ENCODE measurements at regions not wholly inside any gene's neighbourhood (a gene's known extent, or its start where the extent isn't known, plus 50 kb on each side); places are given as distances from the start of the nearest gene placed in this dataset.

DNA sequence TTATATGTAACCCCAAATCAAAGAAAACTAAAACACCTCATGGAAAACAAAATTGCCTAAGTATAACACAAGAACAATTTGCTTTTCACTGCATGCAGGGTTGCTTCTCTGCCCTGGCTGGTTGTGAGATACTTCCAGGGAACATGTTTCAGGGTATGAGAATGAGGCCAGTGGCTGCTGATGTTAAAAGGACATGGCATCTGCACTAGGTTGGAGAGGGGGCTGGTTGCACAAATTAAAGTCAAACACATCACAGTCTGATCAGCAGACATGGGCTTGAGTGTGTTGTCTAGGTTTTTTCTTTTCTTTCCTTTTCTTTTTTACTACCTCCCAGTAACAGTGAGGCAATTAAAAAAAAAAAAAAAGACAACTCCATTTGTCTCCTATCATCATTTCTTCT is 374.9 kb downstream of the MCTP2 start:
- no peak for TF ChIP-seq ZFX (IDR thresholded peaks at IDR 0.05; ENCODE audit: borderline replicate concordance)
- TF ChIP-seq, protein P1, sequence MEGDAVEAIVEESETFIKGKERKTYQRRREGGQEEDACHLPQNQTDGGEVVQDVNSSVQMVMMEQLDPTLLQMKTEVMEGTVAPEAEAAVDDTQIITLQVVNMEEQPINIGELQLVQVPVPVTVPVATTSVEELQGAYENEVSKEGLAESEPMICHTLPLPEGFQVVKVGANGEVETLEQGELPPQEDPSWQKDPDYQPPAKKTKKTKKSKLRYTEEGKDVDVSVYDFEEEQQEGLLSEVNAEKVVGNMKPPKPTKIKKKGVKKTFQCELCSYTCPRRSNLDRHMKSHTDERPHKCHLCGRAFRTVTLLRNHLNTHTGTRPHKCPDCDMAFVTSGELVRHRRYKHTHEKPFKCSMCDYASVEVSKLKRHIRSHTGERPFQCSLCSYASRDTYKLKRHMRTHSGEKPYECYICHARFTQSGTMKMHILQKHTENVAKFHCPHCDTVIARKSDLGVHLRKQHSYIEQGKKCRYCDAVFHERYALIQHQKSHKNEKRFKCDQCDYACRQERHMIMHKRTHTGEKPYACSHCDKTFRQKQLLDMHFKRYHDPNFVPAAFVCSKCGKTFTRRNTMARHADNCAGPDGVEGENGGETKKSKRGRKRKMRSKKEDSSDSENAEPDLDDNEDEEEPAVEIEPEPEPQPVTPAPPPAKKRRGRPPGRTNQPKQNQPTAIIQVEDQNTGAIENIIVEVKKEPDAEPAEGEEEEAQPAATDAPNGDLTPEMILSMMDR (IDR thresholded peaks at IDR 0.05): no peak
- H3K27ac ChIP-seq: no peak overlapping the region

DNA sequence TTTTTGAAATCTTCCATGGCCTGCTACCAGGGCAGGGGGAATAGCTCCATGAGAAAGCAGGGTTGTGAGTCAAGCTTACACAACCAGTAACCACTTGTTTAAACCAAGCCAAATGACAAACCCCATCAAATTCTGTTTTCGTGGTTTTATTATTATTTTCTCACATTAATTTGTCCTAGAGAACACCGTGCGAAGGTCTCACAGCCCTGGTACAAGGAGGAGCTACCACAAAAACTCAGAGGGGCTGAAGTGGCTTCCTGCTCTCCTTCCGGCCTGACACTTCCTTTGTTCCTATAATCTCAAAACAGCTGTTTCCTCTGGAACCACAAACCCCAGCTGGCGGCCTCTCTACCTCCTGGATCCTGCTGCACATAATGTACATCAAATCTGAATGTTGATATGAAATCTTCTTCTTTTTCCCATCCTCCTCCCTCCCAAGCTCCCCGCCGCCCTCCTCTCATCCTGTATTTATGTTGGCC is 375.9 kb downstream of the MCTP2 start:
- TF ChIP-seq ZFX (IDR thresholded peaks at IDR 0.05; ENCODE audit: borderline replicate concordance): no peak
- TF ChIP-seq, protein P1 (IDR thresholded peaks at IDR 0.05): no peak
- H3K27ac ChIP-seq: no peak overlapping the region

DNA sequence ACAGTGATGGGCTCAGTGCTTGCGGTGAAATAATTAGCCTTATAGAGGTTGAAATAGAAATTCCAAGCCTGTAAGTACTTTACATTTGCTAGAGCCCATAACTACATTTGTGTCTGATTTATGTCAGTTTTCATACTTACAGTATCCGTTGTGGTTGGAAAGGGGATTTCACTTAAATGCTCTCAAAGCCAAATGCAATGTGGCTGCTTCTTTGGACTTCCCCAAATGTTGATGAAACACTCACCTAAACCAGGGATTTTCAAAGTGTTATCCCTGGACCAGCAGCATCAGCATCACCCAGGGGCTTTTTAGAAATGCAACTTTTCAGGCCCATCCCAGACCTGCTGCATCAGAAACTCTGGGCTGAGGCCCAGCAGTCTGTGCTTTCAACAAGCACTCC is 378.7 kb downstream of the MCTP2 start:
- no peak for TF ChIP-seq ZFX (IDR thresholded peaks at IDR 0.05; ENCODE audit: borderline replicate concordance)
- TF ChIP-seq, protein P1 (IDR thresholded peaks at IDR 0.05): no peak
- H3K27ac ChIP-seq: no peak overlapping the region

DNA sequence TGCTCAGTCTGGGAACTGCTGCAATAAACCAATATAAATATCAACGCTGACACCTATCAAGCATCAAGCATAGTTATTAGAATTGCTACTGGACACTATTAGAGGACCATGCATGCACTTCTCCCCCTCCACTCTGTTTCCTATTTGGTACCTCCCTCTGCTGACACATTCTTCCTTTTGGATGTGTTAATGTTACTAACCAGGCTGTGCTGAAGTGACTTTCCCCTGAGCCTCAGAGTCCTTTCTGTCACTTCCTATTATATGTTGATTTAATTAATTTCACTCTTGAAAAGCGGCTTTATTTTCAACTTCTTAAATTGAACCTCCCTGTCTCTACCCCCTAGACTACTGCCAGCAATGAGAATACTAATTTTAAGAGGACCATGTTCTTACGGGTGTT is 379.1 kb downstream of the MCTP2 start:
- no peak overlapping the region for H3K27ac ChIP-seq
- TF ChIP-seq ZFX (IDR thresholded peaks at IDR 0.05; ENCODE audit: borderline replicate concordance): no peak
- TF ChIP-seq, protein P1 (IDR thresholded peaks at IDR 0.05): no peak

DNA sequence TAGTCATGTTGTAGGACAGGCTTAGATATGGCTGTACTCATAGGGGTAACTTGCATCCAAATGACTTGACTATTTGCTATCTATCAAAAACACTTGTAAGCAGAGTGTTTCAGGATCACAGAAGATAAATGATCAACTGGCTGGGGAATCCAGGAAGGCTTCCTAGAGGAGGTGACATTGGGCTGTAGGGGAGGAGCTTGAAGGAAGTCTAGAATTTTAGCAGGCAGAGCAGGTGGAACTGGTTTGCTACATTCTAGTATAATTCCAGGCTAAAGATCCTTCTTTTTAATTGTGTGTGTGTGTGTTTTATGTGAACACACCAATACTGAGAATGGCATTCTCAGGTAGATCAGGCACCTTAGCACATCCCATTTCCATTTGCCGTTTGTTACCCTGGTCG is 380.3 kb downstream of the MCTP2 start:
- TF ChIP-seq, protein P1 (IDR thresholded peaks at IDR 0.05): no peak
- TF ChIP-seq ZFX (IDR thresholded peaks at IDR 0.05; ENCODE audit: borderline replicate concordance): no peak
- H3K27ac ChIP-seq: no peak overlapping the region

DNA sequence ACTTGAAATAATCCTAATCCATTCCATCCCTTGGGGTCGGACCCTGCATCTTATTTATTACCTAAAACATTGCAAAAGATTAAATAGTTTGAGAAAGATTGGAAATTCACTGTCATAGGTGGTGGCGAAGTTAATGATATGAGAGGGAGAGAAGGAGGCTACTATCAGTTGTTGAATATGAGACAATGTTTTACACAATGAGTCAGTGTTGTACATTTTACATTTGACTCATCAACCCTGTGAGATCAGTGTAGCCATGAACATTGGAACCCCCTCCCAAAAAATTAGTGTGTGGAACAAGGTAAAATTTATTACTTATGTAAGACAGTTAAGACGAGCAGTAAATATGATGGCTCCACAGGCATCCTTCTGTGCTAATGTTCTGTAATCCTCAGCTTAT is 384.3 kb downstream of the MCTP2 start:
- no peak overlapping the region for H3K27ac ChIP-seq
- TF ChIP-seq ZFX (IDR thresholded peaks at IDR 0.05; ENCODE audit: borderline replicate concordance): no peak
- TF ChIP-seq, protein P1 (IDR thresholded peaks at IDR 0.05): no peak

DNA sequence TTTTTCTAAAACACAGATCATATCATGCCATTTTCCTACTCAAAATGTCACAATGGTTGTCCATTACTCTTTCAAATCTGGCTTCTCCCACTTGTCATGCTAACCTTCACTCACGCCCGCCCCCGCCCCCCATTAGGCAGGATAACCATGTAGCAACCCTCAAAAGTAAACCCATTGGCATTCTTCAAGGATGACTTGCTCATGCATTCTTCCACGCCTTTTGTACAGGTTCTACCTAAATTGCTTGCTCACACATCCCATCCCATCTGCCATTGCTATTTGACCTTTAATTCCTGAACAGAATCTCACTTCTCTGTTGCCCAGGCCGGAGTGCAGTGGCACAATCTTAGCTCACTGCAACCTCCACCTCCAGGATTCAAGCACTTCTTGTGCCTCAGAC is 389.3 kb downstream of the MCTP2 start:
- H3K27ac ChIP-seq: no peak overlapping the region
- TF ChIP-seq, protein P1 (IDR thresholded peaks at IDR 0.05): no peak
- no peak for TF ChIP-seq ZFX (IDR thresholded peaks at IDR 0.05; ENCODE audit: borderline replicate concordance)

Measured in 22Rv1 (cell line).